ENCODE measurements at regions not wholly inside any gene's neighbourhood (a gene's known extent, or its start where the extent isn't known, plus 50 kb on each side); places are given as distances from the start of the nearest gene placed in this dataset.

GRCh38 chr21:15256996-15257395 lies 192.2 kb upstream of the NRIP1 start:
- ATAC-seq = no peak
- no peak for DNase-seq (ENCODE audit: low read depth, low spot score)
- BruUV-seq (replicated peaks) = no TSS peak
- H3K9ac ChIP-seq (ENCODE audit: control insufficient read depth, insufficient read depth, low read length) = no peak overlapping the region
- H3K4me3 ChIP-seq = no peak overlapping the region
- H2AFZ ChIP-seq (ENCODE audit: control insufficient read depth, low read depth, low read length) = no peak overlapping the region
- ChIA-PET SMC1A (ENCODE audit: uncharacterized antibody, unreplicated experiment) (no interaction called here), POLR2A (no interaction called here), RAD21 (ENCODE audit: unreplicated experiment) (no interaction called here), CTCF (no interaction called here)
- H3K27me3 ChIP-seq (replicated peaks in 1 of 2; ENCODE audit: control insufficient read depth in 2 of 2, insufficient read depth in 2 of 2, low read length in 1 of 2) = no peaks in the 10 kb centered on the region; a peak in 1 of 4 replicates
- H3K4me2 ChIP-seq (ENCODE audit: control insufficient read depth, insufficient read depth) = no peak overlapping the region
- intact Hi-C loops (cut with micrococcal nuclease; ENCODE audit: unreplicated experiment) (loop anchor here (5.0 kb wide), 1 partner anchor 60 kb away; no protein-coding TSS in a partner anchor), in situ Hi-C loops (cut with MboI) (no loop called here)
- H3K9me3 ChIP-seq (replicated peaks; ENCODE audit: control insufficient read depth, insufficient read depth, low read length) = no peaks in the 10 kb centered on the region
- no peaks in the 10 kb centered on the region for H3K79me2 ChIP-seq (ENCODE audit: control insufficient read depth, insufficient read depth, low read length)
- H3K4me1 ChIP-seq (ENCODE audit: control insufficient read depth, insufficient read depth, low read length) = no peaks in the 10 kb centered on the region
- no peak overlapping the region for H3K27ac ChIP-seq (ENCODE audit: control insufficient read depth, insufficient read depth)
- no peaks in the 10 kb centered on the region for H4K20me1 ChIP-seq (ENCODE audit: control insufficient read depth, insufficient read depth)
- no peaks in the 10 kb centered on the region for H3K36me3 ChIP-seq (ENCODE audit: control insufficient read depth in 2 of 2, insufficient read depth in 2 of 2, low read length in 1 of 2)
- FAIRE-seq = no peak
- TF ChIP-seq, protein P1, sequence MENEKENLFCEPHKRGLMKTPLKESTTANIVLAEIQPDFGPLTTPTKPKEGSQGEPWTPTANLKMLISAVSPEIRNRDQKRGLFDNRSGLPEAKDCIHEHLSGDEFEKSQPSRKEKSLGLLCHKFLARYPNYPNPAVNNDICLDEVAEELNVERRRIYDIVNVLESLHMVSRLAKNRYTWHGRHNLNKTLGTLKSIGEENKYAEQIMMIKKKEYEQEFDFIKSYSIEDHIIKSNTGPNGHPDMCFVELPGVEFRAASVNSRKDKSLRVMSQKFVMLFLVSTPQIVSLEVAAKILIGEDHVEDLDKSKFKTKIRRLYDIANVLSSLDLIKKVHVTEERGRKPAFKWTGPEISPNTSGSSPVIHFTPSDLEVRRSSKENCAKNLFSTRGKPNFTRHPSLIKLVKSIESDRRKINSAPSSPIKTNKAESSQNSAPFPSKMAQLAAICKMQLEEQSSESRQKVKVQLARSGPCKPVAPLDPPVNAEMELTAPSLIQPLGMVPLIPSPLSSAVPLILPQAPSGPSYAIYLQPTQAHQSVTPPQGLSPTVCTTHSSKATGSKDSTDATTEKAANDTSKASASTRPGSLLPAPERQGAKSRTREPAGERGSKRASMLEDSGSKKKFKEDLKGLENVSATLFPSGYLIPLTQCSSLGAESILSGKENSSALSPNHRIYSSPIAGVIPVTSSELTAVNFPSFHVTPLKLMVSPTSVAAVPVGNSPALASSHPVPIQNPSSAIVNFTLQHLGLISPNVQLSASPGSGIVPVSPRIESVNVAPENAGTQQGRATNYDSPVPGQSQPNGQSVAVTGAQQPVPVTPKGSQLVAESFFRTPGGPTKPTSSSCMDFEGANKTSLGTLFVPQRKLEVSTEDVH (IDR thresholded peaks at IDR 0.05; ENCODE audit: low read depth, partially characterized antibody) = no peak
- TF ChIP-seq CREB1 (IDR thresholded peaks at IDR 0.05; ENCODE audit: low read depth) = no peak
- TF ChIP-seq ZBTB33 (IDR thresholded peaks at IDR 0.05) = no peak
- TF ChIP-seq JUND (IDR thresholded peaks at IDR 0.05; ENCODE audit: low read depth, low read length) = no peak
- TF ChIP-seq WRNIP1 (IDR thresholded peaks at IDR 0.05; ENCODE audit: borderline replicate concordance, low read depth, low read length) = no peak
- no peak for TF ChIP-seq ZNF24 (IDR thresholded peaks at IDR 0.05)
- TF ChIP-seq RFX5 (IDR thresholded peaks at IDR 0.05; ENCODE audit: low read depth, low read length) = no peak
- no peak for TF ChIP-seq NR2C1 (IDR thresholded peaks at IDR 0.05)
- no peak for TF ChIP-seq SREBF2 (IDR thresholded peaks at IDR 0.05; ENCODE audit: low read length)
- no peak for TF ChIP-seq MEF2B (IDR thresholded peaks at IDR 0.05; ENCODE audit: partially characterized antibody, poor library complexity, severe bottlenecking)
- no peak for TF ChIP-seq FOXM1 (IDR thresholded peaks at IDR 0.05; ENCODE audit: low read depth, low read length)
- TF ChIP-seq CEBPZ (IDR thresholded peaks at IDR 0.05; ENCODE audit: low read depth, low read length) = no peak
- no peak for TF ChIP-seq POLR2AphosphoS5 (IDR thresholded peaks at IDR 0.05; ENCODE audit: low read length)
- TF ChIP-seq MAX (IDR thresholded peaks at IDR 0.05; ENCODE audit: low read depth, low read length) = no peak
- TF ChIP-seq NFYA (IDR thresholded peaks at IDR 0.05; ENCODE audit: borderline replicate concordance, low read depth, low read length) = no peak
- no peak for TF ChIP-seq CEBPB (IDR thresholded peaks at IDR 0.05; ENCODE audit: borderline replicate concordance in 1 of 2, low read depth in 2 of 2, low read length in 2 of 2)
- TF ChIP-seq NBN (IDR thresholded peaks at IDR 0.05) = no peak
- no peak for TF ChIP-seq ATF3 (IDR thresholded peaks at IDR 0.05; ENCODE audit: borderline replicate concordance, extremely low read depth, low read depth, low read length)
